ENCODE measurements at regions not wholly inside any gene's neighbourhood (a gene's known extent, or its start where the extent isn't known, plus 50 kb on each side); places are given as distances from the start of the nearest gene placed in this dataset.

GRCh38 chr6:12422848-12423247 is 132.7 kb downstream of the EDN1 start:
- no peak overlapping the region for H2AFZ ChIP-seq (ENCODE audit: low read length, unreplicated experiment)
- H3K27me3 ChIP-seq (ENCODE audit: insufficient read depth, low read length), result no peaks in the 10 kb centered on the region
- no peak overlapping the region for H3K27ac ChIP-seq (ENCODE audit: low read depth, low read length)
- H3K79me2 ChIP-seq (ENCODE audit: control insufficient read depth, insufficient read depth, low read length, unreplicated experiment), result no peaks in the 10 kb centered on the region
- no peak overlapping the region for H3K4me3 ChIP-seq (ENCODE audit: low read depth, low read length)
- H3K36me3 ChIP-seq (ENCODE audit: insufficient read depth, low read length), result no peaks in the 10 kb centered on the region
- no peaks in the 10 kb centered on the region for H3K4me1 ChIP-seq (ENCODE audit: control insufficient read depth, insufficient read depth, low read length, unreplicated experiment)

DNA sequence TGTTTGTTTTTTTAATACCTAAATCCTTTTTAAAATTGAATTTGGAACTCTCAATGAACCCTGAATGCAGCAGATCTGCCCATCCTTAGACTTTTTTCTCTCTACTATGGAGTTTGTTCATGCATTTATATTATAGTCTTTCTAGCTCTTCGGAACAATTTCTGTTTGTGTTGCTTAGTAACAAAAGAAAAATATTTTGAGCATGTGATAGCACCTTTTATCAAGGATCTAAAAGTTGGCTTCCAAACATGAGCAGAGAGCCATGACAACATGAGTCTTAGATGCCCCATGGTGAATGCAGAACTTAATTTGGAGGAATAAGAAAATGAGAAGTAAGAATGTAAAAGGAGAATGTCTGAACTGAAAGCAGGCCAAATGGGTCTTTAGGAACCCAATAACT is 133.7 kb downstream of the EDN1 start:
- Histone ChIP-seq H3K4me1 (ENCODE audit: control insufficient read depth, insufficient read depth, low read length, unreplicated experiment) (no peaks in the 10 kb centered on the region), H2AFZ (ENCODE audit: low read length, unreplicated experiment) (no peak overlapping the region), H3K27me3 (ENCODE audit: insufficient read depth, low read length) (no peaks in the 10 kb centered on the region), H3K4me3 (ENCODE audit: low read depth, low read length) (no peak overlapping the region), H3K79me2 (ENCODE audit: control insufficient read depth, insufficient read depth, low read length, unreplicated experiment) (no peaks in the 10 kb centered on the region), H3K36me3 (ENCODE audit: insufficient read depth, low read length) (no peaks in the 10 kb centered on the region), H3K27ac (ENCODE audit: low read depth, low read length) (no peak overlapping the region)

DNA sequence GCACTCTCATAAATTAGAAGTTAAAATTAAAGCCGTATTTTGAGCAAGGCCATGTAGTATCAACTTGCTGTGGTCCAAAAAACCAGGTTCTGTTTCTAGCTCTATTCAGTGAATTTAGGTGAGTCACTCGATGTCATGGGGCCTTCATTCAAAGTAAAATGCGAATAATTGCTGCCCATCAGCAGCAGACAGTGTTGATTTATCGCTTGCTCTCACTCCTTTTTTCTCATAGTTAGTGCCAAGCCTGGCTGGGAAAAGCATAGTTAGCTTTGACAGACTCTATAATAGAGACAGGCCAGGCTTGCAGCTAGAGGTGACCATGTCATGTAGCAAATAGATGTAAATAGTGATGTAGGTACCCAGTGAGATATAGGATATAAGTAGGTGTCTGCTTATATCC is 136.0 kb downstream of the EDN1 start:
- H3K4me3 ChIP-seq (ENCODE audit: low read depth, low read length), result no peak overlapping the region
- no peak overlapping the region for H3K27ac ChIP-seq (ENCODE audit: low read depth, low read length)
- H3K27me3 ChIP-seq (ENCODE audit: insufficient read depth, low read length), result no peaks in the 10 kb centered on the region
- no peaks in the 10 kb centered on the region for H3K36me3 ChIP-seq (ENCODE audit: insufficient read depth, low read length)
- no peak overlapping the region for H2AFZ ChIP-seq (ENCODE audit: low read length, unreplicated experiment)
- no peaks in the 10 kb centered on the region for H3K4me1 ChIP-seq (ENCODE audit: control insufficient read depth, insufficient read depth, low read length, unreplicated experiment)
- H3K79me2 ChIP-seq (ENCODE audit: control insufficient read depth, insufficient read depth, low read length, unreplicated experiment), result no peaks in the 10 kb centered on the region

GRCh38 chr6:12431023-12431422 is 140.9 kb downstream of the EDN1 start:
- no peaks in the 10 kb centered on the region for H3K27me3 ChIP-seq (ENCODE audit: insufficient read depth, low read length)
- H3K36me3 ChIP-seq (ENCODE audit: insufficient read depth, low read length), result no peaks in the 10 kb centered on the region
- no peaks in the 10 kb centered on the region for H3K79me2 ChIP-seq (ENCODE audit: control insufficient read depth, insufficient read depth, low read length, unreplicated experiment)
- H2AFZ ChIP-seq (ENCODE audit: low read length, unreplicated experiment), result no peak overlapping the region
- H3K4me3 ChIP-seq (ENCODE audit: low read depth, low read length), result no peak overlapping the region
- H3K27ac ChIP-seq (ENCODE audit: low read depth, low read length), result no peak overlapping the region
- H3K4me1 ChIP-seq (ENCODE audit: control insufficient read depth, insufficient read depth, low read length, unreplicated experiment), result no peaks in the 10 kb centered on the region

GRCh38 chr6:12436224-12436623 is 146.1 kb downstream of the EDN1 start:
- H3K27ac ChIP-seq (ENCODE audit: low read depth, low read length), result no peak overlapping the region
- no peaks in the 10 kb centered on the region for H3K4me1 ChIP-seq (ENCODE audit: control insufficient read depth, insufficient read depth, low read length, unreplicated experiment)
- no peaks in the 10 kb centered on the region for H3K79me2 ChIP-seq (ENCODE audit: control insufficient read depth, insufficient read depth, low read length, unreplicated experiment)
- no peaks in the 10 kb centered on the region for H3K36me3 ChIP-seq (ENCODE audit: insufficient read depth, low read length)
- H3K4me3 ChIP-seq (ENCODE audit: low read depth, low read length), result no peak overlapping the region
- H2AFZ ChIP-seq (ENCODE audit: low read length, unreplicated experiment), result no peak overlapping the region
- H3K27me3 ChIP-seq (ENCODE audit: insufficient read depth, low read length), result 0 out of 2 replicates have a peak, but pooled peaks cover 12% of the 10 kb centered on the region

DNA sequence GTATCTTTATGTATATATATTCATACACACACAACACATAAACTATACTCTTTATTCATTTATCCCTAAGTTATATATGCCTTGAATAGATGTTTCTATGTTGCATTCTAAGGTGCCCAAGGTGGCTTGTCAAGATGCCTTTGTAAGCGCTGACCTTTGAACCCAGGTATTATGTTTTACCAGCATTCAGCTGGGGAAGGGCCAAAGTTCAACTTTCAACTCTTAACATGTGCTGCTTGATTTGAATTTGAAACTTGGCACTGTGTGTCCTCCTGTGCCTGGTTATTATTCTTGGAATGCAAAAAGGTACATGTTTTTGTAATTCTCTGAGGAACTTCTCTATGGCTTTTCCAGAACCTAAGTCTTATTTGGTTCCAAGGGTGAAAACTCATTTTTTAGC is 146.5 kb downstream of the EDN1 start:
- 0 out of 2 replicates have a peak, but pooled peaks cover 12% of the 10 kb centered on the region for H3K27me3 ChIP-seq (ENCODE audit: insufficient read depth, low read length)
- no peaks in the 10 kb centered on the region for H3K4me1 ChIP-seq (ENCODE audit: control insufficient read depth, insufficient read depth, low read length, unreplicated experiment)
- no peak overlapping the region for H2AFZ ChIP-seq (ENCODE audit: low read length, unreplicated experiment)
- no peaks in the 10 kb centered on the region for H3K36me3 ChIP-seq (ENCODE audit: insufficient read depth, low read length)
- no peaks in the 10 kb centered on the region for H3K79me2 ChIP-seq (ENCODE audit: control insufficient read depth, insufficient read depth, low read length, unreplicated experiment)
- no peak overlapping the region for H3K4me3 ChIP-seq (ENCODE audit: low read depth, low read length)
- no peak overlapping the region for H3K27ac ChIP-seq (ENCODE audit: low read depth, low read length)

DNA sequence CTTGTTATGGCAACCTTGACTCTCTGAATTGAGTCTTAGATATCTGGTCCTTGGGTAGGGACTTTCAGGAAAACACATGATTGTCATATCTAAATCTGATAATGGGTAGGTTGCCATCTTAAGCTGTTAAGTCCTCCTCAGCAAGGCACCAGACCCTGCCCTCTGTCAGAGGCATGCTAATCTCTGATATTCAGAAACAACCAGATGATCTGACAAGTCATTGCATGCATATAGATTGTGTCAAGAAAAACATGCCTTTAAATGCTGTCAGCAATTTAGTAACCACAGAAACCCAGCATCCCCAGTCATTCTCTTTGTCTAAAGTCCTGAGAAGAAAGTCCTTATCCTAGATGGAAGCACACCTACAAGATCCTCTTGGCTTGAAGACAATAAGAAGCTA is 149.1 kb downstream of the EDN1 start:
- 0 out of 2 replicates have a peak, but pooled peaks cover 12% of the 10 kb centered on the region for H3K27me3 ChIP-seq (ENCODE audit: insufficient read depth, low read length)
- H3K27ac ChIP-seq (ENCODE audit: low read depth, low read length), result no peak overlapping the region
- H3K79me2 ChIP-seq (ENCODE audit: control insufficient read depth, insufficient read depth, low read length, unreplicated experiment), result no peaks in the 10 kb centered on the region
- H3K4me1 ChIP-seq (ENCODE audit: control insufficient read depth, insufficient read depth, low read length, unreplicated experiment), result no peaks in the 10 kb centered on the region
- no peak overlapping the region for H2AFZ ChIP-seq (ENCODE audit: low read length, unreplicated experiment)
- H3K36me3 ChIP-seq (ENCODE audit: insufficient read depth, low read length), result no peaks in the 10 kb centered on the region
- H3K4me3 ChIP-seq (ENCODE audit: low read depth, low read length), result no peak overlapping the region

DNA sequence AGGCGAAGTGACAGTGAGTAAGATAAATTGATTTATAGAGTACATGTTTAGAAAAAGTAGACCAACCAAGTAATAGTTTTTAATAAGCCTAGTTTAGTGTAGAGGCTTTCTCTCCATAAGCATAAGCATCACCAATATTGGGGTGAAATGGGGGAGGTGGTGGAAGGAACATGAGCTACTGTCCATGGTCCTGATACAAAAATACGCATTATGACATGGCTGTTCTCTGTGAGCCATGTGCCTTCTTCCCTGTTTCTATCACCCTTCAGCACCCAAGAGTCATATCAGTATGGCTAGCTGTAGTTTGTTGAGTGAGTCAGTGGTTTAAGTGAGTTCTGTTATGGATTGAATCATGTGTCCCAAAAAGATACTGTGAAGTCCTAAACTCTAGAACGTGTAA is 150.8 kb downstream of the EDN1 start:
- no peak overlapping the region for H2AFZ ChIP-seq (ENCODE audit: low read length, unreplicated experiment)
- H3K79me2 ChIP-seq (ENCODE audit: control insufficient read depth, insufficient read depth, low read length, unreplicated experiment), result no peaks in the 10 kb centered on the region
- no peaks in the 10 kb centered on the region for H3K36me3 ChIP-seq (ENCODE audit: insufficient read depth, low read length)
- H3K4me3 ChIP-seq (ENCODE audit: low read depth, low read length), result no peak overlapping the region
- no peaks in the 10 kb centered on the region for H3K4me1 ChIP-seq (ENCODE audit: control insufficient read depth, insufficient read depth, low read length, unreplicated experiment)
- H3K27ac ChIP-seq (ENCODE audit: low read depth, low read length), result no peak overlapping the region
- H3K27me3 ChIP-seq (ENCODE audit: insufficient read depth, low read length), result peaks cover 12% of the 10 kb centered on the region; the same call in 1 of the 2 replicates

- H3K27ac ChIP-seq (ENCODE audit: low read depth, low read length), result no peak overlapping the region
- H2AFZ ChIP-seq (ENCODE audit: low read length, unreplicated experiment), result no peak overlapping the region
- H3K4me3 ChIP-seq (ENCODE audit: low read depth, low read length), result no peak overlapping the region
- peaks cover 22% of the 10 kb centered on the region; the same call in 1 of the 2 replicates for H3K27me3 ChIP-seq (ENCODE audit: insufficient read depth, low read length)
- no peaks in the 10 kb centered on the region for H3K79me2 ChIP-seq (ENCODE audit: control insufficient read depth, insufficient read depth, low read length, unreplicated experiment)
- no peaks in the 10 kb centered on the region for H3K4me1 ChIP-seq (ENCODE audit: control insufficient read depth, insufficient read depth, low read length, unreplicated experiment)
- no peaks in the 10 kb centered on the region for H3K36me3 ChIP-seq (ENCODE audit: insufficient read depth, low read length)
Observed at GRCh38 chr6:12442455-12442854, 152.3 kb downstream of the EDN1 start.

DNA sequence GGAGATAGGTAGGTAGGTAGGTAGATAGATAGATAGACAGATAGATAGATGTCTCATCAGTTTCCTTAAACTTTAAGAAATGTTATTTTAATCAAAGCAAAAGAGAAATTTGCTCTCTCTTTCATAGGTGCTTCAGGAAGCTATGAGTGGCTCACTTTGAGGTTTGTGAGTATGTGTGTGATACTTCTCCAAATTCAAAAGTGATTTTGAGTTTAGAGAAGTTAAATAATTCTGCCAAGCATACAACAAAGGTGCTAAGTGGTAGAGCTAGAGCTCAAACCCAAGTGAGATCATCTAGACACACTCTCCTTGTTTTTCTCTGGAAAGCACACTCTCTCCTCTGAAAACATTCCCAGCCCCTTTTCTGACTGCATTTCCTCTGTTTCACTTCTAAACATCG is 156.2 kb downstream of the EDN1 start:
- Histone ChIP-seq H3K79me2 (ENCODE audit: control insufficient read depth, insufficient read depth, low read length, unreplicated experiment) (no peaks in the 10 kb centered on the region), H3K4me3 (ENCODE audit: low read depth, low read length) (no peak overlapping the region), H3K36me3 (ENCODE audit: insufficient read depth, low read length) (no peaks in the 10 kb centered on the region), H2AFZ (ENCODE audit: low read length, unreplicated experiment) (no peak overlapping the region), H3K27ac (ENCODE audit: low read depth, low read length) (no peak overlapping the region), H3K27me3 (ENCODE audit: insufficient read depth, low read length) (peaks cover 17% of the 10 kb centered on the region; the same call in 1 of the 2 replicates), H3K4me1 (ENCODE audit: control insufficient read depth, insufficient read depth, low read length, unreplicated experiment) (no peaks in the 10 kb centered on the region)

DNA sequence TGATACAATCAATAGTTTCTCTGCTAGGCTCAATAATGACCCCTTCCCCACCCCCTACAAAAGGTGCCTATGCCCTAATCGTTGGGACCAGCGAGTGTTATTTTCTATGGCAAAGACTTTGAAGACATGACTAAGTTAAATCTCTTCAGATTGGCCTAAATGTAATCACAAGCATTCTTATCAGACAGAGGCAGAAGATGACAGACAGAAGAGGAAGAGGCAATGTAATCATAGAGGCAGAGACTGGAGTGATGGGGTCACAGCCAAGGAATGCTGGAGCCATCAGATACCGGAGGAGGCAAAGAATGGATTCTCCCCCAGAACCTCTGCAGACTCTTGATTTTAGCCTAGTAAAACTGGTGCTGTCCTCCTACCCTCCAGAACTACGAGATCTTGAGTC is 159.3 kb downstream of the EDN1 start:
- no peak overlapping the region for H3K27ac ChIP-seq (ENCODE audit: low read depth, low read length)
- no peaks in the 10 kb centered on the region for H3K36me3 ChIP-seq (ENCODE audit: insufficient read depth, low read length)
- no peak overlapping the region for H2AFZ ChIP-seq (ENCODE audit: low read length, unreplicated experiment)
- no peaks in the 10 kb centered on the region for H3K79me2 ChIP-seq (ENCODE audit: control insufficient read depth, insufficient read depth, low read length, unreplicated experiment)
- peaks cover 17% of the 10 kb centered on the region; the same call in 1 of the 2 replicates for H3K27me3 ChIP-seq (ENCODE audit: insufficient read depth, low read length)
- H3K4me3 ChIP-seq (ENCODE audit: low read depth, low read length), result no peak overlapping the region
- H3K4me1 ChIP-seq (ENCODE audit: control insufficient read depth, insufficient read depth, low read length, unreplicated experiment), result no peaks in the 10 kb centered on the region

All from ACC112 (cell line).